ENCODE measurements at regions not wholly inside any gene's neighbourhood (a gene's known extent, or its start where the extent isn't known, plus 50 kb on each side); places are given as distances from the start of the nearest gene placed in this dataset.

DNA sequence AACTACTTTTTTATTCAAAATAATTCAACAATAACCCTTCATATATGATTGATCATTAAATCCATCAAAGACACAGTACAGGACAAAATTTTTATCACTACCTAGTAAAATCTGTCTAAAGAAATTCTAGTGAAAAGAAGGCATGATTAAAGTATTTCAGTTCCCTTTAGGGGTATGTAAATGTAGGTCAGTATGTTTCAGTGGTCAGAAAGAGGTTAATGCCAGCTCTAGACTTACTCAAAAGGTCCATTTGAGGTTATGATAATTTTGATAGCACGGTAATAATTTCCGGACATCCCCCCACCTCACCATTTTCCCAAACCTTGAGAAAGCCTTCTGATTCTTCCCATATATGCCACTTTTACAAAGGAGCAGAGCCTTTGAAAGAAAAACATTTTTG lies 193.5 kb upstream of the ID4 start:
- H3K9me3 ChIP-seq (replicated peaks; ENCODE audit: control insufficient read depth, insufficient read depth, low read length), result no peaks in the 10 kb centered on the region
- TF ChIP-seq EGR1 (IDR thresholded peaks at IDR 0.05; ENCODE audit: borderline replicate concordance in 1 of 2, low read depth in 2 of 2, low read length in 2 of 2) (no peak), BMI1 (IDR thresholded peaks at IDR 0.05; ENCODE audit: borderline replicate concordance) (no peak), SREBF1 (IDR thresholded peaks at IDR 0.05; ENCODE audit: low read length) (no peak), POU2F2 (IDR thresholded peaks at IDR 0.05; ENCODE audit: borderline replicate concordance, low read depth, low read length) (0 out of 3 replicates have a peak, but pooled peaks have one; percentile 17), SPI1 (IDR thresholded peaks at IDR 0.05; ENCODE audit: borderline replicate concordance, insufficient read depth, low read depth, low read length) (peak; percentile 37; the same call in 1 of the 2 replicates), TARDBP (IDR thresholded peaks at IDR 0.05; ENCODE audit: borderline replicate concordance) (no peak), MTA3 (IDR thresholded peaks at IDR 0.05; ENCODE audit: borderline replicate concordance, low read length) (no peak), HDGF (IDR thresholded peaks at IDR 0.05) (no peak), ETV6 (conservative IDR thresholded peaks at IDR 0.05 in 1 of 2, IDR thresholded peaks at IDR 0.05 in 1 of 2; ENCODE audit: borderline replicate concordance in 1 of 2, low read depth in 1 of 2) (no peak), NR2F1 (conservative IDR thresholded peaks at IDR 0.05) (peak; percentile 27; the same call in 1 of the 2 replicates), IKZF1 (conservative IDR thresholded peaks at IDR 0.05) (0 out of 2 replicates have a peak, but pooled peaks have one; percentile 11), MTA2 (IDR thresholded peaks at IDR 0.05; ENCODE audit: low read depth) (peak; percentile 62; the same call in 1 of the 2 replicates), SREBF2 (IDR thresholded peaks at IDR 0.05; ENCODE audit: low read length) (no peak), SMAD1 (IDR thresholded peaks at IDR 0.05; ENCODE audit: low read depth, partially characterized antibody) (no peak)
- TF ChIP-seq, protein P1, sequence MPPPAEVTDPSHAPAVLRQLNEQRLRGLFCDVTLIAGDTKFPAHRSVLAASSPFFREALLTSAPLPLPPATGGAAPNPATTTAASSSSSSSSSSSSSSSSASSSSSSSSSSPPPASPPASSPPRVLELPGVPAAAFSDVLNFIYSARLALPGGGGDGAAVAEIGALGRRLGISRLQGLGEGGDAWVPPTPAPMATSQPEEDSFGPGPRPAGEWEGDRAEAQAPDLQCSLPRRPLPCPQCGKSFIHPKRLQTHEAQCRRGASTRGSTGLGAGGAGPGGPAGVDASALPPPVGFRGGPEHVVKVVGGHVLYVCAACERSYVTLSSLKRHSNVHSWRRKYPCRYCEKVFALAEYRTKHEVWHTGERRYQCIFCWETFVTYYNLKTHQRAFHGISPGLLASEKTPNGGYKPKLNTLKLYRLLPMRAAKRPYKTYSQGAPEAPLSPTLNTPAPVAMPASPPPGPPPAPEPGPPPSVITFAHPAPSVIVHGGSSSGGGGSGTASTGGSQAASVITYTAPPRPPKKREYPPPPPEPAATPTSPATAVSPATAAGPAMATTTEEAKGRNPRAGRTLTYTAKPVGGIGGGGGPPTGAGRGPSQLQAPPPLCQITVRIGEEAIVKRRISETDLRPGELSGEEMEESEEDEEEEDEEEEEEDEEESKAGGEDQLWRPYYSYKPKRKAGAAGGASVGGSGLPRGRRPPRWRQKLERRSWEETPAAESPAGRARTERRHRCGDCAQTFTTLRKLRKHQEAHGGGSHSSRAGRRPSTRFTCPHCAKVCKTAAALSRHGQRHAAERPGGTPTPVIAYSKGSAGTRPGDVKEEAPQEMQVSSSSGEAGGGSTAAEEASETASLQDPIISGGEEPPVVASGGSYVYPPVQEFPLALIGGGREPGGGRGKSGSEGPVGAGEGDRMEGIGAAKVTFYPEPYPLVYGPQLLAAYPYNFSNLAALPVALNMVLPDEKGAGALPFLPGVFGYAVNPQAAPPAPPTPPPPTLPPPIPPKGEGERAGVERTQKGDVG (CRISPR knock-in tag; IDR thresholded peaks at IDR 0.05), result no peak
- TF ChIP-seq, protein P2, sequence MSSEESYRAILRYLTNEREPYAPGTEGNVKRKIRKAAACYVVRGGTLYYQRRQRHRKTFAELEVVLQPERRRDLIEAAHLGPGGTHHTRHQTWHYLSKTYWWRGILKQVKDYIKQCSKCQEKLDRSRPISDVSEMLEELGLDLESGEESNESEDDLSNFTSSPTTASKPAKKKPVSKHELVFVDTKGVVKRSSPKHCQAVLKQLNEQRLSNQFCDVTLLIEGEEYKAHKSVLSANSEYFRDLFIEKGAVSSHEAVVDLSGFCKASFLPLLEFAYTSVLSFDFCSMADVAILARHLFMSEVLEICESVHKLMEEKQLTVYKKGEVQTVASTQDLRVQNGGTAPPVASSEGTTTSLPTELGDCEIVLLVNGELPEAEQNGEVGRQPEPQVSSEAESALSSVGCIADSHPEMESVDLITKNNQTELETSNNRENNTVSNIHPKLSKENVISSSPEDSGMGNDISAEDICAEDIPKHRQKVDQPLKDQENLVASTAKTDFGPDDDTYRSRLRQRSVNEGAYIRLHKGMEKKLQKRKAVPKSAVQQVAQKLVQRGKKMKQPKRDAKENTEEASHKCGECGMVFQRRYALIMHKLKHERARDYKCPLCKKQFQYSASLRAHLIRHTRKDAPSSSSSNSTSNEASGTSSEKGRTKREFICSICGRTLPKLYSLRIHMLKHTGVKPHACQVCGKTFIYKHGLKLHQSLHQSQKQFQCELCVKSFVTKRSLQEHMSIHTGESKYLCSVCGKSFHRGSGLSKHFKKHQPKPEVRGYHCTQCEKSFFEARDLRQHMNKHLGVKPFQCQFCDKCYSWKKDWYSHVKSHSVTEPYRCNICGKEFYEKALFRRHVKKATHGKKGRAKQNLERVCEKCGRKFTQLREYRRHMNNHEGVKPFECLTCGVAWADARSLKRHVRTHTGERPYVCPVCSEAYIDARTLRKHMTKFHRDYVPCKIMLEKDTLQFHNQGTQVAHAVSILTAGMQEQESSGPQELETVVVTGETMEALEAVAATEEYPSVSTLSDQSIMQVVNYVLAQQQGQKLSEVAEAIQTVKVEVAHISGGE (CRISPR knock-in tag; IDR thresholded peaks at IDR 0.05), result no peak
- TF ChIP-seq, protein P3, sequence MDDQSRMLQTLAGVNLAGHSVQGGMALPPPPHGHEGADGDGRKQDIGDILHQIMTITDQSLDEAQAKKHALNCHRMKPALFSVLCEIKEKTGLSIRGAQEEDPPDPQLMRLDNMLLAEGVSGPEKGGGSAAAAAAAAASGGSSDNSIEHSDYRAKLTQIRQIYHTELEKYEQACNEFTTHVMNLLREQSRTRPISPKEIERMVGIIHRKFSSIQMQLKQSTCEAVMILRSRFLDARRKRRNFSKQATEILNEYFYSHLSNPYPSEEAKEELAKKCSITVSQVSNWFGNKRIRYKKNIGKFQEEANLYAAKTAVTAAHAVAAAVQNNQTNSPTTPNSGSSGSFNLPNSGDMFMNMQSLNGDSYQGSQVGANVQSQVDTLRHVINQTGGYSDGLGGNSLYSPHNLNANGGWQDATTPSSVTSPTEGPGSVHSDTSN (IDR thresholded peaks at IDR 0.05; ENCODE audit: insufficient replicate concordance, low read depth, low read length), result no peak

More for the DNA sequence above, 193.5 kb upstream of the ID4 start:
- no peak overlapping the region for H3K4me3 ChIP-seq
- DNase-seq (ENCODE audit: low read depth, low spot score) (no peak), FAIRE-seq (no peak), ATAC-seq (peak; percentile 50; the same call in 2 of the 3 replicates)
- H3K79me2 ChIP-seq (ENCODE audit: control insufficient read depth, insufficient read depth, low read length), result no peaks in the 10 kb centered on the region
- WGBS (ENCODE audit: insufficient coverage, insufficient replicate concordance, low lambda C conversion rate, missing lambda C conversion rate), result 0% methylated on average over 2 of the region's 2 CpGs
- H3K27ac ChIP-seq (ENCODE audit: control insufficient read depth, insufficient read depth), result no peak overlapping the region
- RAD21 ChIA-PET (ENCODE audit: unreplicated experiment), result no interaction called here
- H2AFZ ChIP-seq (ENCODE audit: control insufficient read depth, low read depth, low read length), result no peak overlapping the region
- CTCF ChIA-PET, result interaction anchor here (0.6 kb wide), 2 partner anchors 311 to 662 kb away, joined by 3 read pairs; no protein-coding TSS in a partner anchor
- in situ Hi-C loops (cut with MboI) (no loop called here), intact Hi-C loops (cut with micrococcal nuclease; ENCODE audit: unreplicated experiment) (no loop called here)
- SMC1A ChIA-PET (ENCODE audit: uncharacterized antibody, unreplicated experiment), result no interaction called here
- no peaks in the 10 kb centered on the region for H4K20me1 ChIP-seq (ENCODE audit: control insufficient read depth, insufficient read depth)
- no peaks in the 10 kb centered on the region for H3K36me3 ChIP-seq (ENCODE audit: control insufficient read depth in 2 of 2, insufficient read depth in 2 of 2, low read length in 1 of 2)
- no peaks in the 10 kb centered on the region for H3K27me3 ChIP-seq (replicated peaks in 1 of 2; ENCODE audit: control insufficient read depth in 2 of 2, insufficient read depth in 2 of 2, low read length in 1 of 2)
- POLR2A ChIA-PET, result no interaction called here
- no peak overlapping the region for H3K9ac ChIP-seq (ENCODE audit: control insufficient read depth, insufficient read depth, low read length)
- H3K4me2 ChIP-seq (ENCODE audit: control insufficient read depth, insufficient read depth), result no peak overlapping the region
- H3K4me1 ChIP-seq (ENCODE audit: control insufficient read depth, insufficient read depth, low read length), result no peaks in the 10 kb centered on the region
- no TSS peak for BruUV-seq (replicated peaks)

All from GM12878 (cell line).